Natural killer cell (primary cell): ENCODE measurements at regions not wholly inside any gene's neighbourhood (a gene's known extent, or its start where the extent isn't known, plus 50 kb on each side); places are given as distances from the start of the nearest gene placed in this dataset.
A peak's percentile ranks its signal among the peaks of the same experiment; 100 is the strongest.

Source experiments
- ATAC-seq, 3 donors: fragments of 150-1000 bp in 2 of 3; fragments of 200-7000 bp in 1 of 3; cut with Tn5 transposase; 1 replicate in 1 of 3; 2 replicates in 2 of 3; pipeline ENCODE4 v1.10.0; 2021; ENCODE audit warnings: mild to moderate bottlenecking in 2 of 3, moderate library complexity in 2 of 3
- DNase-seq, 2 donors: peaks; one replicate each; pipeline versions ENCODE4 v3.0.0 to v3.0.0-alpha.2; 2013 to 2021; ENCODE audit warnings: mixed read lengths in 1 of 2
- H3K27ac ChIP-seq: one replicate; pipeline ENCODE4 v1.5.1; 2013; ENCODE audit warnings: mild to moderate bottlenecking, low read length
- H3K27me3 ChIP-seq: one replicate; pipeline ENCODE4 v1.6.1; 2013; ENCODE audit warnings: low read length; ENCODE audit not compliant: control insufficient read depth, insufficient read depth
- H3K36me3 ChIP-seq: one replicate; pipeline ENCODE4 v1.6.1; 2013; ENCODE audit warnings: low read length; ENCODE audit not compliant: control insufficient read depth, insufficient read depth
- H3K4me1 ChIP-seq: one replicate; pipeline ENCODE4 v1.6.1; 2013; ENCODE audit warnings: low read length; ENCODE audit not compliant: control insufficient read depth, insufficient read depth
- H3K4me3 ChIP-seq: one replicate; pipeline ENCODE4 v1.5.1; 2013; ENCODE audit warnings: low read length
- H3K9me3 ChIP-seq: one replicate; pipeline ENCODE4 v1.6.1; 2013; ENCODE audit warnings: low read length; ENCODE audit not compliant: control insufficient read depth, insufficient read depth
- H3K27ac Mint-ChIP-seq, 2 donors: one replicate each; pipeline ENCODE4 v1.8.0; 2022; ENCODE audit warnings: mild to moderate bottlenecking in 2 of 2, mixed read lengths in 2 of 2, moderate library complexity in 1 of 2
- H3K27me3 Mint-ChIP-seq, 2 donors: one replicate each; pipeline ENCODE4 v1.8.0; 2022; ENCODE audit warnings: low read depth in 2 of 2, mixed read lengths in 2 of 2
- H3K36me3 Mint-ChIP-seq: one replicate; pipeline ENCODE4 v1.8.0; 2022; ENCODE audit warnings: mixed read lengths
- H3K4me1 Mint-ChIP-seq, 2 donors: one replicate each; pipeline ENCODE4 v1.8.0; 2022; ENCODE audit warnings: mixed read lengths in 2 of 2
- H3K4me3 Mint-ChIP-seq: one replicate; pipeline ENCODE4 v1.8.0; 2022; ENCODE audit warnings: mild to moderate bottlenecking, moderate library complexity, mixed read lengths
- H3K9me3 Mint-ChIP-seq, 2 donors: one replicate each; pipeline ENCODE4 v1.8.0; 2022; ENCODE audit warnings: mixed read lengths in 2 of 2
- WGBS: methylation state at CpG from one replicate; pipeline ENCODE4 v1.1.7; 2013; ENCODE audit warnings: missing lambda C conversion rate; ENCODE audit not compliant: insufficient coverage; 5-methylcytosine and 5-hydroxymethylcytosine counted together
- intact Hi-C: fragments of 100-400 bp; cut with micrococcal nuclease; formaldehyde crosslinking; loops from one replicate; pipeline ENCODE4 v1.14.2; 2022
- TF ChIP-seq, protein P1 (sequence below): fragments of 200-600 bp; IDR thresholded peaks from one replicate; pipeline ENCODE4 v1.8.0; 2022; ENCODE audit warnings: antibody characterized with exemption

DNA sequence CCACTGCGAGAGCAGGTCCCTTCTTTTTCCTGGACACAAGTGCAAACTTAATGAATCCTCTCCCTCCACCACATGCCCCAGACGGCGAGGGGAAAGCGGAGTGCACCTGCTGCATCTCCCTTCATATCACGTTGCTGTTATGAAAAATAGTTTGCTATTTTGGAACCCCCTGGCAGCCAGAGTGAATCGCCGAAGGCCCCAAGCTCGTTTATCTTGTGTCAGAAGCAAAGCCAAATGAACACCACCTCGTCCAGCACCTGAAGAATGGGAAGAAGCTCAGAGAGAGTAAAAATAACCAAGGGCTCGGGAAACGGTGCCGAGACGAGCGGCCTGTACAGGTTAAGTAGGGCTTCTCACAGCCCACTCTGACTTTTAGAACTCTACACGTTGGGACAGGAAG, 394.6 kb upstream of the RORA start:
- Histone ChIP-seq H3K27ac (no peak overlapping the region), H3K9me3 (no peaks in the 10 kb centered on the region), H3K4me3 (no peak overlapping the region), H3K27me3 (no peaks in the 10 kb centered on the region), H3K36me3 (no peaks in the 10 kb centered on the region), H3K4me1 (no peaks in the 10 kb centered on the region)
- intact Hi-C loops = no loop called here
- ATAC-seq = no peak
- H3K9me3 Mint-ChIP-seq = no peaks in the 10 kb centered on the region
- 82% methylated on average over 15 of the region's 15 CpGs for WGBS
- H3K36me3 Mint-ChIP-seq = no peaks in the 10 kb centered on the region
- no peaks in the 10 kb centered on the region for H3K4me1 Mint-ChIP-seq
- H3K27me3 Mint-ChIP-seq = peaks cover 12 to 52% of the 10 kb centered on the region in 2 donors
- no peak for DNase-seq
- no peak overlapping the region for H3K4me3 Mint-ChIP-seq
- H3K27ac Mint-ChIP-seq = no peak overlapping the region
- TF ChIP-seq, protein P1, sequence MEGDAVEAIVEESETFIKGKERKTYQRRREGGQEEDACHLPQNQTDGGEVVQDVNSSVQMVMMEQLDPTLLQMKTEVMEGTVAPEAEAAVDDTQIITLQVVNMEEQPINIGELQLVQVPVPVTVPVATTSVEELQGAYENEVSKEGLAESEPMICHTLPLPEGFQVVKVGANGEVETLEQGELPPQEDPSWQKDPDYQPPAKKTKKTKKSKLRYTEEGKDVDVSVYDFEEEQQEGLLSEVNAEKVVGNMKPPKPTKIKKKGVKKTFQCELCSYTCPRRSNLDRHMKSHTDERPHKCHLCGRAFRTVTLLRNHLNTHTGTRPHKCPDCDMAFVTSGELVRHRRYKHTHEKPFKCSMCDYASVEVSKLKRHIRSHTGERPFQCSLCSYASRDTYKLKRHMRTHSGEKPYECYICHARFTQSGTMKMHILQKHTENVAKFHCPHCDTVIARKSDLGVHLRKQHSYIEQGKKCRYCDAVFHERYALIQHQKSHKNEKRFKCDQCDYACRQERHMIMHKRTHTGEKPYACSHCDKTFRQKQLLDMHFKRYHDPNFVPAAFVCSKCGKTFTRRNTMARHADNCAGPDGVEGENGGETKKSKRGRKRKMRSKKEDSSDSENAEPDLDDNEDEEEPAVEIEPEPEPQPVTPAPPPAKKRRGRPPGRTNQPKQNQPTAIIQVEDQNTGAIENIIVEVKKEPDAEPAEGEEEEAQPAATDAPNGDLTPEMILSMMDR = no peak

DNA sequence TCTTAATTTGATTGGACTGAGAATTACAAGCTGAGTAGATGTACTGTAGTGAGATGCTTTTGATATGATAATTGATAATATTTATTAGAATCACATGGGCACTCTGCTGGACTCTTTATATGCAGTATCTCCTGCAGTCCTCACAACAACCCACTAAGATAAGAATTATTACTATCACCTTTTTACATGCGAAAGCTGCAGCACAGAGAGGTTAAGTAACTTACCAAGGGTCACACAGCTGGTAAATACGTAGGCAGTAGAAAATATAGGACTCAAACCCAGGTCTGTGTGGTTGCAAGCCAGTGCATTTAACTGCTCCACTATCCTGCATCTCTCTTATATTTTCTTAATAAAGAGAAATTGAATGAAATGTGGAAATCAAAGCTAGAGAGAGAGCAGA, 392.8 kb upstream of the RORA start:
- H3K9me3 Mint-ChIP-seq = no peaks in the 10 kb centered on the region
- ATAC-seq = no peak
- H3K27ac ChIP-seq = no peak overlapping the region
- H3K4me1 Mint-ChIP-seq = no peaks in the 10 kb centered on the region
- intact Hi-C loops = no loop called here
- no peaks in the 10 kb centered on the region for H3K4me1 ChIP-seq
- H3K4me3 Mint-ChIP-seq = no peak overlapping the region
- no peaks in the 10 kb centered on the region for H3K9me3 ChIP-seq
- TF ChIP-seq, protein P1 = no peak
- H3K27me3 ChIP-seq = no peaks in the 10 kb centered on the region
- H3K27ac Mint-ChIP-seq = no peak overlapping the region
- no peaks in the 10 kb centered on the region for H3K36me3 ChIP-seq
- H3K27me3 Mint-ChIP-seq = peaks cover 11 to 47% of the 10 kb centered on the region in 2 donors
- no peak for DNase-seq
- WGBS = 92% methylated on average over 2 of the region's 2 CpGs
- no peak overlapping the region for H3K4me3 ChIP-seq
- H3K36me3 Mint-ChIP-seq = no peaks in the 10 kb centered on the region

DNA sequence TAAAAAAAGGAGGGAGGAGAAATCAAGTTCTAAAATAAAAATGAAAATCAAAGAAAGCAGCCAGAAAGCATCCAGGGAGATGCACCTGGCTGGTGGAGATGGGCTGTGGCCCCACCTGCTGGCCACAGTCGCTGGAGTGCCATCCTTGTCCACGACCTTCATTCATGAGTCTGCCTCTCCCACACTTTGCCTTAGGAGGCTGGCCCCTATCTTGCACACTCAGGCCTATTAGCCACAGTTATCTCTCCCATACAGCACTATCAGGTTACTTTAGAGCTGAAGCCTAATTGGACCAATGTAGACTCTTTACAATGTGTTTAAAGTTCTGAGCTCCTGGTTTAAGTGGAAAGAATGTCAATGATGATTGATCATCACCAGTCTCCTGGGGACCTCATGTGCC, 392.0 kb upstream of the RORA start:
- intact Hi-C loops = no loop called here
- 2% methylated on average over 2 of the region's 2 CpGs for WGBS

DNA sequence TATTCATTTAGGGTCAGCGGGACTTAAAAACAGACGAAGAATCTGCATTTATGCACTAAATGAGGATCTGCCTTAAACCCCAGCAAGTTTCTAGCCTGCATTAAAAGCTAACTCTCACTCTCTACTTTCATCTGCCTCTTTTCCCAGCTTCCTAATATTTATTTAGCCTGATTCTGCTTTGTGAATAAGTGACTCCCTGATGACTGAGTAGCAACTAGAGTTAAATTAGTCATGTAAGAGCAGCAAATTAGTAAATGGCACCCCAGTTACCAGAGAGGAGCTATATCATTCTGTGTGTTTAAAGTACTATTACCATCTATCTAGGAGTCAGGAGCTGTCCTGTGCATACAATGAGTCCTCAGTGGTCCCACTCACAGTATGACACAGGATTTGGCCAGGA, 391.0 kb upstream of the RORA start:
- no peaks in the 10 kb centered on the region for H3K4me1 Mint-ChIP-seq
- peaks cover 16 to 57% of the 10 kb centered on the region in 2 donors for H3K27me3 Mint-ChIP-seq
- H3K4me3 Mint-ChIP-seq = no peak overlapping the region
- DNase-seq = no peak
- peaks cover 2% of the 10 kb centered on the region for H3K36me3 Mint-ChIP-seq
- H3K27ac Mint-ChIP-seq = no peak overlapping the region
- H3K4me1 ChIP-seq = no peaks in the 10 kb centered on the region
- H3K27ac ChIP-seq = no peak overlapping the region
- peaks cover 0 to 3% of the 10 kb centered on the region in 2 donors for H3K9me3 Mint-ChIP-seq
- no peak overlapping the region for H3K4me3 ChIP-seq
- no peaks in the 10 kb centered on the region for H3K36me3 ChIP-seq
- H3K27me3 ChIP-seq = no peaks in the 10 kb centered on the region
- no peaks in the 10 kb centered on the region for H3K9me3 ChIP-seq
- WGBS = 89% methylated on average over 2 of the region's 2 CpGs
- ATAC-seq = no peak
- intact Hi-C loops = no loop called here
- TF ChIP-seq, protein P1 = no peak

More for the DNA sequence above, 392.0 kb upstream of the RORA start:
- Histone ChIP-seq H3K27me3 (no peaks in the 10 kb centered on the region), H3K9me3 (no peaks in the 10 kb centered on the region), H3K27ac (no peak overlapping the region), H3K4me1 (no peaks in the 10 kb centered on the region), H3K4me3 (no peak overlapping the region), H3K36me3 (no peaks in the 10 kb centered on the region)
- Mint-ChIP-seq H3K9me3 (no peaks in the 10 kb centered on the region), H3K36me3 (no peaks in the 10 kb centered on the region), H3K27me3 (peaks cover 11 to 48% of the 10 kb centered on the region in 2 donors), H3K27ac (no peak overlapping the region), H3K4me3 (no peak overlapping the region), H3K4me1 (no peaks in the 10 kb centered on the region)
- ATAC-seq (no peak), DNase-seq (peak in 1 of 2 donors; percentile 11)
- TF ChIP-seq, protein P1 = no peak
